C4-2B (cell line): ENCODE measurements at regions not wholly inside any gene's neighbourhood (a gene's known extent, or its start where the extent isn't known, plus 50 kb on each side); places are given as distances from the start of the nearest gene placed in this dataset.

Experiments
- ZFX ChIP-seq: fragments of 450-650 bp; IDR thresholded peaks from 2 replicates; pipeline ENCODE4 v1.6.1; 2017
- TF ChIP-seq, protein P1 (sequence below): fragments of 450-650 bp; conservative IDR thresholded peaks from 2 replicates; pipeline ENCODE4 v1.5.1; 2017; ENCODE audit warnings: mild to moderate bottlenecking

DNA sequence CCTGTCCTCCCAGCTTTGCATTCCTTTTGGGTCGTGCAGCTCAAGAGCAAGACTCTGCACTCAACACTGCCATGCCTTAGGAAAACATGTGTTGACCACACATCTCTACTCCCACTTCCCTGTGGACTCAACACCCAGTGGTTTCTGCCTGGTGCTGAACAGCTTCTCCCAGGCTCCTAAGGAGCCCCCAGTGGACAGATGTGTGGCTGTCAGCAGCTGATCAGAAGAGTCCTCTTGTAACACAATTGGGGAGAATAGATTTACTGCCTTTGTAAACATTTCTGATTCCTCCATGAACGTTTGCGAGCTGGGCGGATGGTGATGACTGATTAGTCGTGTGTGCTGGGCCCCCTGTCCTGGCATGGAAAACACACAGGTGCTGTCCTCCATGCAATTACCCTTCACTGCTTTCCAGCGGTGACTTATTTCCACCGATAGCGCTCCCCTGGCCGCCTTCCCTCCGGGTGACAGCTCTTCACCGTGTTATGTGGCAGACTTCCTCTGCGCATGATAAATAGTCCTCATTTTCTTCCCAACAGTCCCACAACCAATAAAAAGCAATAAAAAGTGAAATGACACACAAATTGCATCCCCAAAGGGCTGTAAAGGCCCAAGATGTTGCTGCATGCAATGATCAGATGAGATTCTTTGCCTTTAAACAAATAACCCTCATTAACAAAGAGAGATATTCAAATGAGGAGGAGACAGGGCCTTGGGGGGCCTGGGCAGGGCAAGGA, 249.4 kb upstream of the AJAP1 start:
- TF ChIP-seq, protein P1, sequence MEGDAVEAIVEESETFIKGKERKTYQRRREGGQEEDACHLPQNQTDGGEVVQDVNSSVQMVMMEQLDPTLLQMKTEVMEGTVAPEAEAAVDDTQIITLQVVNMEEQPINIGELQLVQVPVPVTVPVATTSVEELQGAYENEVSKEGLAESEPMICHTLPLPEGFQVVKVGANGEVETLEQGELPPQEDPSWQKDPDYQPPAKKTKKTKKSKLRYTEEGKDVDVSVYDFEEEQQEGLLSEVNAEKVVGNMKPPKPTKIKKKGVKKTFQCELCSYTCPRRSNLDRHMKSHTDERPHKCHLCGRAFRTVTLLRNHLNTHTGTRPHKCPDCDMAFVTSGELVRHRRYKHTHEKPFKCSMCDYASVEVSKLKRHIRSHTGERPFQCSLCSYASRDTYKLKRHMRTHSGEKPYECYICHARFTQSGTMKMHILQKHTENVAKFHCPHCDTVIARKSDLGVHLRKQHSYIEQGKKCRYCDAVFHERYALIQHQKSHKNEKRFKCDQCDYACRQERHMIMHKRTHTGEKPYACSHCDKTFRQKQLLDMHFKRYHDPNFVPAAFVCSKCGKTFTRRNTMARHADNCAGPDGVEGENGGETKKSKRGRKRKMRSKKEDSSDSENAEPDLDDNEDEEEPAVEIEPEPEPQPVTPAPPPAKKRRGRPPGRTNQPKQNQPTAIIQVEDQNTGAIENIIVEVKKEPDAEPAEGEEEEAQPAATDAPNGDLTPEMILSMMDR: no peak
- TF ChIP-seq ZFX: no peak
